ENCODE measurements at regions not wholly inside any gene's neighbourhood (a gene's known extent, or its start where the extent isn't known, plus 50 kb on each side); places are given as distances from the start of the nearest gene placed in this dataset.
"Not testable (repeated sequence)": the region's sequence is repeated elsewhere in the genome, so short reads cannot be mapped to it uniquely, and the experiment has no call there.

- DNase-seq: no peak
Observed at GRCh38 chr2:131584380-131584779, 56.7 kb downstream of the CCDC74A start.

GRCh38 chr2:131584940-131585339 lies 57.3 kb downstream of the CCDC74A start:
- no peak for DNase-seq

GRCh38 chr2:131588152-131588873 lies 60.6 kb downstream of the CCDC74A start:
- DNase-seq: no peak

- DNase-seq: not testable (repeated sequence)
Observed at GRCh38 chr2:131589126-131589525, 61.4 kb downstream of the CCDC74A start.

GRCh38 chr2:131590366-131590765 lies 62.7 kb downstream of the CCDC74A start:
- no peak for DNase-seq

GRCh38 chr2:131590896-131591295 lies 63.2 kb downstream of the CCDC74A start:
- DNase-seq: no peak

GRCh38 chr2:131596561-131596960 lies 68.9 kb downstream of the CCDC74A start:
- DNase-seq: not testable (repeated sequence)

GRCh38 chr2:131602444-131602843 lies 74.8 kb downstream of the CCDC74A start:
- DNase-seq: not testable (repeated sequence)

GRCh38 chr2:131604652-131605051 lies 77.0 kb downstream of the CCDC74A start:
- not testable (repeated sequence) for DNase-seq

GRCh38 chr2:131606366-131606765 lies 78.7 kb downstream of the CCDC74A start:
- not testable (repeated sequence) for DNase-seq

- not testable (repeated sequence) for DNase-seq
Observed at GRCh38 chr2:131607056-131607455, 79.4 kb downstream of the CCDC74A start.

- DNase-seq: not testable (repeated sequence)
Observed at GRCh38 chr2:131614539-131614938, 86.9 kb downstream of the CCDC74A start.

GRCh38 chr2:131618320-131618719 lies 90.6 kb downstream of the CCDC74A start:
- DNase-seq: not testable (repeated sequence)

- DNase-seq: not testable (repeated sequence)
Observed at GRCh38 chr2:131622874-131623273, 95.2 kb downstream of the CCDC74A start.

- DNase-seq: not testable (repeated sequence)
Observed at GRCh38 chr2:131626011-131626410, 98.3 kb downstream of the CCDC74A start.

- not testable (repeated sequence) for DNase-seq
Observed at GRCh38 chr2:131626565-131626964, 98.9 kb downstream of the CCDC74A start.

GRCh38 chr2:131627777-131628176 lies 100.1 kb downstream of the CCDC74A start:
- DNase-seq: not testable (repeated sequence)

- not testable (repeated sequence) for DNase-seq
Observed at GRCh38 chr2:131631648-131632047, 104.0 kb downstream of the CCDC74A start.

GRCh38 chr2:131633405-131633804 lies 105.7 kb downstream of the CCDC74A start:
- DNase-seq: not testable (repeated sequence)

GRCh38 chr2:131633827-131634695 lies 106.4 kb downstream of the CCDC74A start:
- not testable (repeated sequence) for DNase-seq

- DNase-seq: no peak
Observed at GRCh38 chr2:131635611-131636010, 107.9 kb downstream of the CCDC74A start.

GRCh38 chr2:131636704-131637308 lies 109.1 kb downstream of the CCDC74A start:
- DNase-seq: not testable (repeated sequence)

GRCh38 chr2:131639001-131639620 lies 111.4 kb downstream of the CCDC74A start:
- DNase-seq: not testable (repeated sequence)
